Vagina (tissue), 2 donors: ENCODE measurements at regions not wholly inside any gene's neighbourhood (a gene's known extent, or its start where the extent isn't known, plus 50 kb on each side); places are given as distances from the start of the nearest gene placed in this dataset.

Source experiments
- DNase-seq, 2 donors: peaks; one replicate each; pipeline ENCODE4 v3.0.0-alpha.2; 2017; ENCODE audit errors: extremely low spot score in 2 of 2
- H3K27ac ChIP-seq: fragments of 200-600 bp; sonication (generic); one replicate; pipeline ENCODE4 v1.5.1; 2019
- H3K27me3 ChIP-seq: fragments of 200-600 bp; sonication (generic); one replicate; pipeline ENCODE4 v1.5.1; 2019
- H3K36me3 ChIP-seq, 2 donors: fragments of 200-600 bp; sonication (generic); one replicate each; pipeline ENCODE4 v1.5.1; 2017 to 2019
- H3K4me1 ChIP-seq: fragments of 200-600 bp; sonication (generic); one replicate; pipeline ENCODE4 v1.5.1; 2019
- H3K4me3 ChIP-seq, 2 donors: fragments of 200-600 bp; sonication (generic); 1 replicate in 1 of 2; 2 replicates in 1 of 2; pipeline ENCODE4 v1.5.1; 2016 to 2019
- H3K9me3 ChIP-seq: fragments of 200-600 bp; sonication (generic); one replicate; pipeline ENCODE4 v1.5.1; 2019
- CTCF ChIP-seq, 3 experiments: fragments of 450-650 bp in 2 of 3; fragments of 200-600 bp in 1 of 3; sonication (generic) in 1 of 3; IDR thresholded peaks; one replicate each; pipeline ENCODE4 v1.5.1; 2017 to 2019; ENCODE audit warnings: antibody characterized with exemption in 3 of 3, mild to moderate bottlenecking in 2 of 3, moderate library complexity in 2 of 3
- POLR2A ChIP-seq, 2 donors: fragments of 450-650 bp; IDR thresholded peaks; one replicate each; pipeline ENCODE4 v1.6.1; 2017; ENCODE audit warnings: antibody characterized with exemption in 2 of 2, mild to moderate bottlenecking in 2 of 2, moderate library complexity in 2 of 2
- POLR2AphosphoS5 ChIP-seq, 2 donors: sonication (generic); formaldehyde crosslinking; IDR thresholded peaks; one replicate each; pipeline ENCODE4 v1.9.0; 2017; ENCODE audit warnings: antibody characterized with exemption in 2 of 2, mild to moderate bottlenecking in 2 of 2, low read depth in 1 of 2; ENCODE audit not compliant: insufficient read depth in 1 of 2
- intact Hi-C: fragments of 100-400 bp; cut with DNase I; formaldehyde crosslinking; loops from one replicate; pipeline ENCODE4 v1.15.1; 2023

GRCh38 chr6:166841216-166841615 lies 115.1 kb downstream of the RNASET2 start:
- intact Hi-C loops: no loop called here
- no peak for TF ChIP-seq CTCF (IDR thresholded peaks at IDR 0.05)
- TF ChIP-seq POLR2AphosphoS5 (IDR thresholded peaks at IDR 0.05; ENCODE audit: insufficient read depth in 1 of 2, low read depth in 1 of 2): no peak
- no peak for TF ChIP-seq POLR2A (IDR thresholded peaks at IDR 0.05)

GRCh38 chr6:166839569-166839968 lies 116.8 kb downstream of the RNASET2 start:
- DNase-seq: no peak
- H3K36me3 ChIP-seq: no peaks in the 10 kb centered on the region
- H3K27me3 ChIP-seq: no peaks in the 10 kb centered on the region
- intact Hi-C loops: no loop called here
- no peak overlapping the region for H3K4me3 ChIP-seq
- H3K9me3 ChIP-seq: no peaks in the 10 kb centered on the region
- H3K27ac ChIP-seq: no peak overlapping the region
- no peaks in the 10 kb centered on the region for H3K4me1 ChIP-seq
- TF ChIP-seq CTCF (IDR thresholded peaks at IDR 0.05) (no peak), POLR2A (IDR thresholded peaks at IDR 0.05) (no peak)

More at GRCh38 chr6:166841216-166841615, 115.1 kb downstream of the RNASET2 start:
- Histone ChIP-seq H3K4me3 (no peak overlapping the region), H3K36me3 (no peaks in the 10 kb centered on the region), H3K4me1 (no peaks in the 10 kb centered on the region), H3K9me3 (no peaks in the 10 kb centered on the region), H3K27ac (no peak overlapping the region), H3K27me3 (no peaks in the 10 kb centered on the region)
- DNase-seq: no peak

- Histone ChIP-seq H3K4me1 (no peaks in the 10 kb centered on the region), H3K36me3 (no peaks in the 10 kb centered on the region)
Measured at GRCh38 chr6:166838987-166839386, 117.4 kb downstream of the RNASET2 start.

GRCh38 chr6:166836785-166837718 lies 119.3 kb downstream of the RNASET2 start:
- DNase-seq: no peak
- Histone ChIP-seq H3K9me3 (no peaks in the 10 kb centered on the region), H3K27ac (no peak overlapping the region), H3K4me3 (no peak overlapping the region), H3K36me3 (no peaks in the 10 kb centered on the region), H3K27me3 (no peaks in the 10 kb centered on the region), H3K4me1 (no peaks in the 10 kb centered on the region)
- no peak for TF ChIP-seq CTCF (IDR thresholded peaks at IDR 0.05)
- TF ChIP-seq POLR2AphosphoS5 (IDR thresholded peaks at IDR 0.05; ENCODE audit: insufficient read depth in 1 of 2, low read depth in 1 of 2): no peak
- TF ChIP-seq POLR2A (IDR thresholded peaks at IDR 0.05): no peak
- intact Hi-C loops: no loop called here

More at GRCh38 chr6:166838987-166839386, 117.4 kb downstream of the RNASET2 start:
- no peak overlapping the region for H3K4me3 ChIP-seq
- TF ChIP-seq CTCF (IDR thresholded peaks at IDR 0.05) (no peak), POLR2AphosphoS5 (IDR thresholded peaks at IDR 0.05; ENCODE audit: insufficient read depth in 1 of 2, low read depth in 1 of 2) (no peak), POLR2A (IDR thresholded peaks at IDR 0.05) (no peak)
- H3K9me3 ChIP-seq: no peaks in the 10 kb centered on the region
- no peak overlapping the region for H3K27ac ChIP-seq
- intact Hi-C loops: no loop called here
- no peak for DNase-seq
- H3K27me3 ChIP-seq: no peaks in the 10 kb centered on the region

- no peak for TF ChIP-seq POLR2A (IDR thresholded peaks at IDR 0.05)
- H3K27me3 ChIP-seq: no peaks in the 10 kb centered on the region
- H3K36me3 ChIP-seq: no peaks in the 10 kb centered on the region
- intact Hi-C loops: no loop called here
- H3K9me3 ChIP-seq: no peaks in the 10 kb centered on the region
- no peaks in the 10 kb centered on the region for H3K4me1 ChIP-seq
- no peak overlapping the region for H3K27ac ChIP-seq
- H3K4me3 ChIP-seq: no peak overlapping the region
- DNase-seq: no peak
Measured at GRCh38 chr6:166834049-166834448, 122.3 kb downstream of the RNASET2 start.
